ENCODE measurements at regions not wholly inside any gene's neighbourhood (a gene's known extent, or its start where the extent isn't known, plus 50 kb on each side); places are given as distances from the start of the nearest gene placed in this dataset.

DNA sequence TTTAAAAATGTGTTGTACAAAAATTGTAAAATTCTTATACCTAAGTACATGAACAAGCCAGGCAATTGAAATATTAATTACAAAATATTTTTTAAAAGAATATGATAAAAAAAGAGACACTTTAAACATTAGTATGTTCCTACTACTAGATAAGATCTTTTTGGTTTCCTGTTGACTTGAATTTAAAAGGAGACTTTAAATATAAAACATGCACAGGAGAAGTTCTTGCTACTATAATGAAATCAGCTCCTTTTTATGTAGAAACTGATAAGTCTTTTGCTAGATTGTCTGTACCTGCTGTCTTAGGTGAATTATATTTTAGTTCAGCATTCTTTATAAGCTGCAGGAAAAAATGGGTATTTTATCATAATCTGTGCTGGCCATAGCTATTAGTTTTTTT is 140.2 kb downstream of the TNFSF13B start:
- TF ChIP-seq POLR2A (IDR thresholded peaks at IDR 0.05; ENCODE audit: low read depth, low read length) (no peak), POLR2AphosphoS5 (IDR thresholded peaks at IDR 0.05; ENCODE audit: low read depth, low read length) (no peak), TAF1 (IDR thresholded peaks at IDR 0.05; ENCODE audit: low read depth, low read length) (no peak), PAX5 (IDR thresholded peaks at IDR 0.05; ENCODE audit: insufficient read depth, low read length, severe bottlenecking) (no peak)
